SKM-1 (cell line): ENCODE measurements at regions not wholly inside any gene's neighbourhood (a gene's known extent, or its start where the extent isn't known, plus 50 kb on each side); places are given as distances from the start of the nearest gene placed in this dataset.
"Not testable (repeated sequence)": the region's sequence is repeated elsewhere in the genome, so short reads cannot be mapped to it uniquely, and the experiment has no call there.

Source experiments
- DNase-seq: peaks from one replicate; lab custom pipeline; 2025; ENCODE audit not compliant: unreplicated experiment; lab: John Stamatoyannopoulos, UW

GRCh38 chr16:8080817-8081216 lies 509.5 kb downstream of the TMEM114 start:
- no peak for DNase-seq

DNA sequence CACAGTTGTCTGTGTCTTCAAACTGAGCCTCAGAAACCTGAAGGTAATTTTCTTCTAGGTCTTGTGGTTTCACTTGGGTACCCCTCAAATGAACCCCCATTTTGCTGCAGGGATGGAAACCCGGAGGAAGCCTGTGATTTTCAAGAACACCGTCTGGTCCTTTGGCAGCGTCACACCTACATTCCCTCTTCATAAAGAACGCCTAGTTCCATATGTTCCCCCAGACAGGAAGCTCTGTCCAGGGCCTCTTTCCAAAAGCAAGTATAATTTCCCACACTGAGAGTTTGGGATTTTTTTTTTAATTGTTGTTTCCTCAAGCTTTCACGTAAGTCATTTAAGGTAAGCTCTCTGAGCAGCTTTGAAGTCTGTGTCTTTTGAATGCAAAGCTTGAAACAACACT lies 515.0 kb downstream of the TMEM114 start:
- no peak for DNase-seq

GRCh38 chr16:8070506-8070905 lies 519.8 kb downstream of the TMEM114 start:
- DNase-seq: no peak

DNA sequence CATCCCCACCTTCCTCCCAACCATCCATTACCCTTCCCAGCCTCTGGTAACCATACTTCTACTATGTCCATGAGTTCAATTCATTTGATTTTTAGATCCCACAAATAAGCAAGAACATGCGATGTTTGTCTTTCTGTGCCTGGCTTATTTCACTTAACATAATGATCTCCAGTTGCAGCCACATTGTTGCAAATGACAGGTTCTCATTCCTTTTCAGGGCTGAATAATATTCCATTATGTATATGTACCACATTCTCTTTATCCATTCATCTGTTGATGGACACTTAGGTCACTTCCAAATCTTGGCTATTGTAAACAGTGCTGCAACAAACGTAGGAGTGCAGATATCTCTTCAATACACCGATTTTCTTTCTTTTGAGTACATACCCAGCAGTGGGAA lies 522.1 kb downstream of the TMEM114 start:
- DNase-seq: not testable (repeated sequence)

DNA sequence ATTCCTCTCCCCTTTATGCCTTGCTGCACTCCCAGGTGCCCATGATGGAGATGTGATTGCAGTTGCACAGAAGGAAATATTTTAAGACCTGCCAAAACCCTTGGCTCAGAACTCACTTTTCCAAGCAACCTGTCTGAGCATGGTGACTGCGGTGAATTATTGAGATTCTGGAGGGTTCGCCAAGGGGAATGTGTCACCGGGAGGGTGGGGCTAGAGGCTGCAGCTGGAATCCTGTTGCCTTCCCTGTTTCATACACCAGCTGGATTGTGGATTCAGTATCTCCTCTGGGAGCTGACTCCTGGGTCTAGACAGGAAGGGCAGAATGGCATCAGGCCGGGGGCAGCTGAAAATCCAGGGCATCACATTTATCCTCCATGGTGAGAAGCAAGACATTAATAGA lies 527.2 kb downstream of the TMEM114 start:
- DNase-seq: no peak

- no peak for DNase-seq
These were observed 527.6 kb downstream of the TMEM114 start for GRCh38 chr16:8062677-8063076.

DNA sequence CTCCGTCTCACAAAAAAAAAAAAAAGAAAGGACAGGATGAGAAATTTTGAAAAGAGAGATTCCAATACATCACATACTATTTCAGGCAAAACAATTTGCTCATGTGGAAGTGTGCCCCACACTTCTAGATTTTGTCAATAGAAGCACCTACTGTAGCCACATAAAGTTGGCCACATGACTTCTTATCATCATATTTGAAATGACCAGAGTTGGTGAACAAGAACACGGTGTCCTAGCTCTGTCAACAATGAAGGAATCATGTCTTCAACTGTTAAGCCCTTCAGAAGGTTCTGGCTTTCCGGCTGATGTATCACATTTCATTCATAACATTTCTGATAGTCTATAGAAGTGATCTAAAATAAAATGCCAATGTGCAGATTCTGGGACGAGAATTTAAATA lies 534.5 kb downstream of the TMEM114 start:
- no peak for DNase-seq

DNA sequence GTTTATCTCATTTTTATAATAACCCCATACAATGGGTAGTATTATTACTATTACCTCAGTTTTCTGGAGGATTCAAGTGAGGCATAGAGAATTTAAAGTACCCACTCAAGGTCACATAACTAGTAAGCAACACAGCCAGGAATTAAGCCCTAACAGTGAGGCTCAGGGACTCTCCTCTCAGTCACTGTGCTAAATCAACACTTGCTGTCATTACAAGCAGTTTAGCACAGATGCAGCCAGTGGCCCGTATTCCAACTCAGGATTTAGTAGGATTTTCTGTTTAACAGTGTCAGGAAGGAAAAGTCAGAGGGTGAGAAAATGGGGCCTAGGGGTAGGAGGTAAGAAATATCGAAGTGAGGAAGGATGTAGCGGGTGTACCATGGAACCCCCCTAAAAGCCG lies 536.9 kb downstream of the TMEM114 start:
- no peak for DNase-seq

DNA sequence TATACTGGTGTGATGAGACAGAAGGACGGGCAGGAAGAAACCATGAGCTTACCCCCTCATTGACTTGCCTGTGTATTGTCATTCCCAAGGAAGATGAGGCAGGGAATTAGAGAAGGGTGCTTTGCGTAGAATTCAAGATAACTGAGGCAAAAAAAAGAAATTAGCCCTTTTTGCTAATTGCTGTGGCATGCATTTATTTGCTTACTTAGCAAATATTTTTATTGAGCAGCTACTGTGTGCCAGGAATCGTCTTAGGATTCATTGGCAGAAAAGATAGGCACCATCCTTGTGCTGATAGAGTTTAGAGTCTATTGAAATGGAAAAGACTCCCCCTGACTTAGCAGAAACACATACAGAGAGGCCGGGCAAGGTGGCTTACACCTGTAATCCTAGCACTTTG lies 541.9 kb downstream of the TMEM114 start:
- DNase-seq: no peak

GRCh38 chr16:8047736-8048135 lies 542.6 kb downstream of the TMEM114 start:
- DNase-seq: no peak

GRCh38 chr16:8044796-8045195 lies 545.5 kb downstream of the TMEM114 start:
- no peak for DNase-seq

DNA sequence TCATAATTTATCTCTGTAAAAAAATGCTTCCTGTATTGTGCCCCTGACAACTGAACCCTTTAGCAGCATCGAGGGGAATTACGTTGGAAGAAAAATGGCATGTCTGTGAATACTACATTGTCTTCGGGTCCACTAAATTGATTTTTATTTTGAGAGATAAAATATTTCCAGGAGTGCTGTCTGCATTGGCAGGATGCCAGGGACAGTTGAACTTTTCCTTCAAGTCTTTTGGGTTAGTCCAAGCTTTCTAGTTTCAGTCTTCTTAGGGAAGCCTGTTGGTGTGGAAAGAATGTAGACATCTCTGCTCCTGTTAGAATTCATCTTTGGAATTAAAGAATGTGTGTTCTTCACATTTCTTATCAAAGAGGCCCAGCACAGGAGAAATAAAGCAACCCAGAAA lies 557.9 kb downstream of the TMEM114 start:
- DNase-seq: no peak

DNA sequence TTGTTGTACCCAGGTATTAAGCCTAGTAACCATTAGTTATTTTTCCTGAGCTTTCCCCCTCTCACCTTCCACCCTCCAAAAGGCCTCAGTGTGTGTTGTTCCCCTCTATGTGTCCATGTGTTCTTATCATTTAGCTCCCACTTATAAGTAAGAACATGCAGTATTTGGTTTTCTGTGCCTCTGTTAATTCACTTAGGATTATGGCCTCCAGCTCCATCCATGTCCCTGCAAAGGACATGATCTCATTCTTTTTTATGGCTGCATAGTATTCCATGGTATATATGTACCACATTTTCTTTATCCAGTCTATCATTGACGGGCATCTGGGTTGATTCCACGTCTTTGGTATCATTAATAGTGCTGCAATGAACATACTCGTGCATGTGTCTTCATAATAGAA lies 560.3 kb downstream of the TMEM114 start:
- not testable (repeated sequence) for DNase-seq

DNA sequence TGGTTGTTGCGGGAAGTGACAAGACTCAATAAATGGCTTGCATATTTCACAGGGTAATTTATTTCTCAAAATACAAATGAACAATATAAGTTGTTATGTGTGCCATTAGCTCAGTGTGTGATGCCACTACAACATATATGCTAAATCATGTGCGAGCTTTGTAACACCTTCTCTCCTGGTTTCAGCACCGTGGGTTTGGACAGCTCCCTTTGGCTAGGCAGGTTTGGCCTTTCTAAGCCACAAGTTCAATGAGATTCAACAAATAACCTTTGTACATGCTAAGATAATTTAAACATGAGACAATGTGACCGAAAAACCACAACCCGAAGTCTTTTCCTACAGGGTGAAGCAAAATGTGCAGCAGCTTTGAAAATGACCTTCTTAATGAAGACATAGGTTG lies 563.9 kb downstream of the TMEM114 start:
- no peak for DNase-seq

- DNase-seq: no peak
These were observed 567.0 kb downstream of the TMEM114 start for GRCh38 chr16:8023326-8023725.

DNA sequence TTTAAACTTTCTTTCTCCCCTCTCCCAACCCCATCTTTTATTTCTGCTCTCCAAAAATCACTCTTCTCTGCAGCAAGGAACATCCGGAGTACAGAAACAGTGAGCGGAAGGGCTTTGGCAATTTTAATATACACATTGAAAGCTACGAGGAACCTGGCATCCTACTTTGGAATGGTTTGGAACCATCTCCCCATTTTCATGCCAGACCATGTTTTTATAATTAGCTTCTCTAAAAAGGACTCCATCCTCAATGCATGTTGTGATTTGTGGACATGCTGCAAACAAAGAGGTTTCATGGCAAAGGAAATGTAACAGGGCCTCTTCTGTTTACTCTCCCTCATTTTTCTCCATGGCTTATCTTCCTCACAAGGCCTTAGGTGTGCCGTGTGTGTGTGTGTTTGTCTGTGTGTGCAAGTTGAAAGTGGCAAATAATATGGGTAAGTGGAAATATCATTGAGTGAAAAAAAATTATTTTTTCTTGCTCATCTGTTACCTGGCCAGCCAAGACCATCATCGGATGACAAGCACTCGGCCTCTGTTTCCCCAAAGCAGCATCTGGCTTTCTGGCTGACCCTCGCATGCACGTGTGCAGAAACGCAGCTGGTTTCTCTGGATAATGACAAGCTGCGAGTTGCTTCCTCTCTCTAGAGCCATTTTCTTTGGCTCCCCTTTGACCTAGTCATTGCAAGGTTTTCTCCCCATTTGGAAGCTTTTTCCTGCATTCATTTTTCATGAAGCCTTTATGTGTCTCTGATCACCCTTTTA lies 585.0 kb downstream of the TMEM114 start:
- DNase-seq: no peak

DNA sequence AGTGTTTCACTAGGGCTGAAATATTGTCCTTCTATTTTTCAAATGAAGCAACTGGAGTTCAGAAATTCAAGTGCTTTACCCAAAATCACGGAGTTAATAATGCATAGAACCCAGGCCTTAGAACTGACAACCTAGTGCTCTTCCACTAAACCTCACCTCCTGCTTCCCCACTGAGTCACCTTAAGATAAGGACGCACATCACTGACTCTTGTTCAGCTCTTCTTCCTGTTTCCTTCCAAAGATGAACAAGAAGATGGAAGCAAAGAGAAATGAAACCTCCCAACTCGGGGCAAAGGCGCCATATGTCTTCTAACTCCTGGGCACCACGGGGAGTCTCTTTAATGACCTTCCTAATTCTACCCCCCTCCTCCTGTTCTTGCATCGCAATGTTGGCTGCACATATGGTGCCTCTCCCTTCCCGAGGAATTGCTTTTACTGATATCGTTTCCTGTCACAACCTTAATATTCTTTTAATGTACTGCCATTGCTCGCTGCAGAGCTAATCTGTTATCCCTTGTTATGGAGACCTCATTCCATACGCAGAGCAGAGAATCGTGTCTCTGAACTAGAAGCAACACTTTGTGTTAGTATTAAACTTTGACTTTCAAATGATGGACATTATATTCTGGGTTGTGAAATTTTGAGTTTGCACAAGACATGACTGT lies 591.4 kb downstream of the TMEM114 start:
- DNase-seq: no peak

GRCh38 chr16:7997966-7998365 lies 592.3 kb downstream of the TMEM114 start:
- DNase-seq: no peak

GRCh38 chr16:7992616-7993015 lies 597.7 kb downstream of the TMEM114 start:
- no peak for DNase-seq

DNA sequence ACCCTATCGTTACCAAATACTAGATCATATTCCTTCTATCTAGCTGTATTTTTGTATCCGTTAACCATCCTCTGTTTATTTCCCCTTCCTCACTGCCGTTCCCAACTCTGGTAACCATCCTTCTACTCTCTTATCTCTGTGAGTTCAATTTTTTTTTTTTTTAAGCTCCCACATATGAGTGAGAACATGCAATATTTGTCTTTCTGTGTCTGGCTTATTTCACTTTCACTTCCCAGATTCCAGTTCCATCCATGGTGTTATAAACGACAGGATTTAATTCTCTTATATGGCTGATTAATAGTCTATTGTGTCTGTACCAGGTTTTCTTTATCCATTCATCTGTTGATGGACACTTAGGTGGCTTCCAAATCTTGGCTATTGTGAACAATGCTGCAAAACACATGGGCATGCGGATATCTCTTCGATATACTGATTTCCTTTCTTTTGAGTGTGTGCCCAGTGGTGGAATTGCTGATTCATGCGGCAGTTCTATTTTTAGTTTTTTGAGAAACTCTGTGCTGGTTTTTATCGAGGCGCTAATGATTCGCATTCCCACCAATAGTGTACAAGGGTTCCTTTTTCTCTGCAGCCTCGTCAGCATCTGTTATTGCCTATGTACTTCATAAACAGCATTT lies 599.6 kb downstream of the TMEM114 start:
- DNase-seq: no peak

DNA sequence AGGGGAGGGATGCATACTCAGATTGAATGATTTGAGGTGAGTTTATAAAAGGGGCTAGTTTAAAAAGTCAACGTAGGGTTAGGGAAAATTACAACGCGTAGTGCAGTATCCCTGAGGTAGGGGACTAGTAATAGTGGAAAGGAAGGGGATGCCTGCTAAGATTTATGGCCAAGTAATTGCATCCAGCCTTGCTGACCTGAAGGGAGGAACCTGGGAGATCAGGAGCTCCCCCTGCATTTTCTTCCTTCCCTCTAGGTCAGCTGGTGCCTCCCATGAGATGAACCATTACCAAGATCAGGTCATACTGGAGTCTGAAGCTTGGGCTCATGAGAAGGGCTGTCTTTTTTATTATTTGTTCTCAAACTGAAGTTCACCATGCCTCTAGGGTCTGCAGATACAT lies 606.6 kb downstream of the TMEM114 start:
- DNase-seq: no peak

GRCh38 chr16:7980133-7980483 lies 610.2 kb downstream of the TMEM114 start:
- no peak for DNase-seq
